ENCODE measurements at regions not wholly inside any gene's neighbourhood (a gene's known extent, or its start where the extent isn't known, plus 50 kb on each side); places are given as distances from the start of the nearest gene placed in this dataset.

GRCh38 chr7:115869801-115870200 is 160.8 kb downstream of the TFEC start:
- TF ChIP-seq RAD21 (IDR thresholded peaks at IDR 0.05; ENCODE audit: insufficient read depth, low read depth, low read length): no peak
- no peak for TF ChIP-seq SP1 (IDR thresholded peaks at IDR 0.05; ENCODE audit: low read depth, low read length)
- TF ChIP-seq, protein P1, sequence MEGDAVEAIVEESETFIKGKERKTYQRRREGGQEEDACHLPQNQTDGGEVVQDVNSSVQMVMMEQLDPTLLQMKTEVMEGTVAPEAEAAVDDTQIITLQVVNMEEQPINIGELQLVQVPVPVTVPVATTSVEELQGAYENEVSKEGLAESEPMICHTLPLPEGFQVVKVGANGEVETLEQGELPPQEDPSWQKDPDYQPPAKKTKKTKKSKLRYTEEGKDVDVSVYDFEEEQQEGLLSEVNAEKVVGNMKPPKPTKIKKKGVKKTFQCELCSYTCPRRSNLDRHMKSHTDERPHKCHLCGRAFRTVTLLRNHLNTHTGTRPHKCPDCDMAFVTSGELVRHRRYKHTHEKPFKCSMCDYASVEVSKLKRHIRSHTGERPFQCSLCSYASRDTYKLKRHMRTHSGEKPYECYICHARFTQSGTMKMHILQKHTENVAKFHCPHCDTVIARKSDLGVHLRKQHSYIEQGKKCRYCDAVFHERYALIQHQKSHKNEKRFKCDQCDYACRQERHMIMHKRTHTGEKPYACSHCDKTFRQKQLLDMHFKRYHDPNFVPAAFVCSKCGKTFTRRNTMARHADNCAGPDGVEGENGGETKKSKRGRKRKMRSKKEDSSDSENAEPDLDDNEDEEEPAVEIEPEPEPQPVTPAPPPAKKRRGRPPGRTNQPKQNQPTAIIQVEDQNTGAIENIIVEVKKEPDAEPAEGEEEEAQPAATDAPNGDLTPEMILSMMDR (IDR thresholded peaks at IDR 0.05 in 2 of 3, conservative IDR thresholded peaks at IDR 0.05 in 1 of 3; ENCODE audit: control insufficient read depth in 2 of 3, extremely low read depth in 1 of 3, insufficient read depth in 1 of 3, low read depth in 3 of 3, low read length in 3 of 3): no peak
- no peak for TF ChIP-seq ZNF274 (IDR thresholded peaks at IDR 0.05; ENCODE audit: insufficient read depth, insufficient read length)
- no peak for TF ChIP-seq E2F4 (IDR thresholded peaks at IDR 0.05; ENCODE audit: low read depth, low read length)
- no peak for TF ChIP-seq POLR2A (IDR thresholded peaks at IDR 0.05; ENCODE audit: low read depth, low read length)
- no peak for TF ChIP-seq CBX3 (IDR thresholded peaks at IDR 0.05; ENCODE audit: borderline replicate concordance, low read depth)
- TF ChIP-seq EZH2 (IDR thresholded peaks at IDR 0.05; ENCODE audit: borderline replicate concordance, control insufficient read depth, low read depth, low read length): no peak
- TF ChIP-seq, protein P2, sequence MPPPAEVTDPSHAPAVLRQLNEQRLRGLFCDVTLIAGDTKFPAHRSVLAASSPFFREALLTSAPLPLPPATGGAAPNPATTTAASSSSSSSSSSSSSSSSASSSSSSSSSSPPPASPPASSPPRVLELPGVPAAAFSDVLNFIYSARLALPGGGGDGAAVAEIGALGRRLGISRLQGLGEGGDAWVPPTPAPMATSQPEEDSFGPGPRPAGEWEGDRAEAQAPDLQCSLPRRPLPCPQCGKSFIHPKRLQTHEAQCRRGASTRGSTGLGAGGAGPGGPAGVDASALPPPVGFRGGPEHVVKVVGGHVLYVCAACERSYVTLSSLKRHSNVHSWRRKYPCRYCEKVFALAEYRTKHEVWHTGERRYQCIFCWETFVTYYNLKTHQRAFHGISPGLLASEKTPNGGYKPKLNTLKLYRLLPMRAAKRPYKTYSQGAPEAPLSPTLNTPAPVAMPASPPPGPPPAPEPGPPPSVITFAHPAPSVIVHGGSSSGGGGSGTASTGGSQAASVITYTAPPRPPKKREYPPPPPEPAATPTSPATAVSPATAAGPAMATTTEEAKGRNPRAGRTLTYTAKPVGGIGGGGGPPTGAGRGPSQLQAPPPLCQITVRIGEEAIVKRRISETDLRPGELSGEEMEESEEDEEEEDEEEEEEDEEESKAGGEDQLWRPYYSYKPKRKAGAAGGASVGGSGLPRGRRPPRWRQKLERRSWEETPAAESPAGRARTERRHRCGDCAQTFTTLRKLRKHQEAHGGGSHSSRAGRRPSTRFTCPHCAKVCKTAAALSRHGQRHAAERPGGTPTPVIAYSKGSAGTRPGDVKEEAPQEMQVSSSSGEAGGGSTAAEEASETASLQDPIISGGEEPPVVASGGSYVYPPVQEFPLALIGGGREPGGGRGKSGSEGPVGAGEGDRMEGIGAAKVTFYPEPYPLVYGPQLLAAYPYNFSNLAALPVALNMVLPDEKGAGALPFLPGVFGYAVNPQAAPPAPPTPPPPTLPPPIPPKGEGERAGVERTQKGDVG (CRISPR knock-in tag; IDR thresholded peaks at IDR 0.05): no peak
- TF ChIP-seq ZNF24 (IDR thresholded peaks at IDR 0.05): no peak
- no peak for TF ChIP-seq ZNF217 (IDR thresholded peaks at IDR 0.05)
- TF ChIP-seq, protein P3, sequence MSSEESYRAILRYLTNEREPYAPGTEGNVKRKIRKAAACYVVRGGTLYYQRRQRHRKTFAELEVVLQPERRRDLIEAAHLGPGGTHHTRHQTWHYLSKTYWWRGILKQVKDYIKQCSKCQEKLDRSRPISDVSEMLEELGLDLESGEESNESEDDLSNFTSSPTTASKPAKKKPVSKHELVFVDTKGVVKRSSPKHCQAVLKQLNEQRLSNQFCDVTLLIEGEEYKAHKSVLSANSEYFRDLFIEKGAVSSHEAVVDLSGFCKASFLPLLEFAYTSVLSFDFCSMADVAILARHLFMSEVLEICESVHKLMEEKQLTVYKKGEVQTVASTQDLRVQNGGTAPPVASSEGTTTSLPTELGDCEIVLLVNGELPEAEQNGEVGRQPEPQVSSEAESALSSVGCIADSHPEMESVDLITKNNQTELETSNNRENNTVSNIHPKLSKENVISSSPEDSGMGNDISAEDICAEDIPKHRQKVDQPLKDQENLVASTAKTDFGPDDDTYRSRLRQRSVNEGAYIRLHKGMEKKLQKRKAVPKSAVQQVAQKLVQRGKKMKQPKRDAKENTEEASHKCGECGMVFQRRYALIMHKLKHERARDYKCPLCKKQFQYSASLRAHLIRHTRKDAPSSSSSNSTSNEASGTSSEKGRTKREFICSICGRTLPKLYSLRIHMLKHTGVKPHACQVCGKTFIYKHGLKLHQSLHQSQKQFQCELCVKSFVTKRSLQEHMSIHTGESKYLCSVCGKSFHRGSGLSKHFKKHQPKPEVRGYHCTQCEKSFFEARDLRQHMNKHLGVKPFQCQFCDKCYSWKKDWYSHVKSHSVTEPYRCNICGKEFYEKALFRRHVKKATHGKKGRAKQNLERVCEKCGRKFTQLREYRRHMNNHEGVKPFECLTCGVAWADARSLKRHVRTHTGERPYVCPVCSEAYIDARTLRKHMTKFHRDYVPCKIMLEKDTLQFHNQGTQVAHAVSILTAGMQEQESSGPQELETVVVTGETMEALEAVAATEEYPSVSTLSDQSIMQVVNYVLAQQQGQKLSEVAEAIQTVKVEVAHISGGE (CRISPR knock-in tag; IDR thresholded peaks at IDR 0.05): no peak
- TF ChIP-seq SIN3A (IDR thresholded peaks at IDR 0.05; ENCODE audit: low read depth, low read length): no peak
